ENCODE measurements at regions not wholly inside any gene's neighbourhood (a gene's known extent, or its start where the extent isn't known, plus 50 kb on each side); places are given as distances from the start of the nearest gene placed in this dataset.

- TF ChIP-seq CTCF (IDR thresholded peaks at IDR 0.05; ENCODE audit: borderline replicate concordance, insufficient read depth, low read depth, low read length), result no peak
- H3K4me3 ChIP-seq (ENCODE audit: low read depth, low read length), result no peak overlapping the region
Measured at GRCh38 chr3:72350761-72351505, 497.3 kb downstream of the SHQ1 start.

GRCh38 chr3:72348357-72348756, 499.9 kb downstream of the SHQ1 start:
- TF ChIP-seq CTCF (IDR thresholded peaks at IDR 0.05; ENCODE audit: borderline replicate concordance, insufficient read depth, low read depth, low read length), result no peak
- no peak overlapping the region for H3K4me3 ChIP-seq (ENCODE audit: low read depth, low read length)

- TF ChIP-seq CTCF (IDR thresholded peaks at IDR 0.05; ENCODE audit: borderline replicate concordance, insufficient read depth, low read depth, low read length), result 0 out of 2 replicates have a peak, but pooled peaks have one; percentile 12
- no peak overlapping the region for H3K4me3 ChIP-seq (ENCODE audit: low read depth, low read length)
Measured at GRCh38 chr3:72347819-72348319, 500.4 kb downstream of the SHQ1 start.

GRCh38 chr3:72346526-72346926, 501.7 kb downstream of the SHQ1 start:
- no peak overlapping the region for H3K4me3 ChIP-seq (ENCODE audit: low read depth, low read length)
- TF ChIP-seq CTCF (IDR thresholded peaks at IDR 0.05; ENCODE audit: borderline replicate concordance, insufficient read depth, low read depth, low read length), result no peak

GRCh38 chr3:72345980-72346379, 502.3 kb downstream of the SHQ1 start:
- no peak for TF ChIP-seq CTCF (IDR thresholded peaks at IDR 0.05; ENCODE audit: borderline replicate concordance, insufficient read depth, low read depth, low read length)
- H3K4me3 ChIP-seq (ENCODE audit: low read depth, low read length), result no peak overlapping the region

GRCh38 chr3:72345237-72345878, 502.9 kb downstream of the SHQ1 start:
- no peak for TF ChIP-seq CTCF (IDR thresholded peaks at IDR 0.05; ENCODE audit: borderline replicate concordance, insufficient read depth, low read depth, low read length)
- H3K4me3 ChIP-seq (ENCODE audit: low read depth, low read length), result no peak overlapping the region

- TF ChIP-seq CTCF (IDR thresholded peaks at IDR 0.05; ENCODE audit: borderline replicate concordance, insufficient read depth, low read depth, low read length), result no peak
- H3K4me3 ChIP-seq (ENCODE audit: low read depth, low read length), result no peak overlapping the region
Measured at GRCh38 chr3:72344647-72345046, 503.6 kb downstream of the SHQ1 start.

Data from GM12875 (cell line).